ENCODE measurements at regions not wholly inside any gene's neighbourhood (a gene's known extent, or its start where the extent isn't known, plus 50 kb on each side); places are given as distances from the start of the nearest gene placed in this dataset.

GRCh38 chr12:4148418-4149056, 125.0 kb upstream of the CCND2 start:
- H3K4me3 ChIP-seq (ENCODE audit: insufficient read length, low read depth): no peak overlapping the region

GRCh38 chr12:4147031-4147481, 126.5 kb upstream of the CCND2 start:
- no peak for DNase-seq (ENCODE audit: low read depth, low spot score)
- no peaks in the 10 kb centered on the region for H3K36me3 ChIP-seq (ENCODE audit: insufficient read depth, insufficient read length, low read length)
- H3K4me3 ChIP-seq (ENCODE audit: insufficient read length, low read depth): no peak overlapping the region
- no peaks in the 10 kb centered on the region for H3K9me3 ChIP-seq (ENCODE audit: insufficient read depth, low read length)
- H3K4me1 ChIP-seq (ENCODE audit: insufficient read depth, insufficient read length): peaks cover 10% of the 10 kb centered on the region
- TF ChIP-seq SUZ12 (IDR thresholded peaks at IDR 0.05; ENCODE audit: extremely low read depth, insufficient read depth, insufficient read length): no peak
- TF ChIP-seq ZNF274 (IDR thresholded peaks at IDR 0.05; ENCODE audit: low read depth, low read length): no peak
- TF ChIP-seq YY1 (IDR thresholded peaks at IDR 0.05; ENCODE audit: insufficient read depth, insufficient read length): no peak
- H3K9ac ChIP-seq (ENCODE audit: insufficient read length, low read depth): no peak overlapping the region
- no peaks in the 10 kb centered on the region for H3K27me3 ChIP-seq (ENCODE audit: insufficient read depth, insufficient read length)

More at GRCh38 chr12:4148418-4149056, 125.0 kb upstream of the CCND2 start:
- DNase-seq (ENCODE audit: low read depth, low spot score): no peak
- no peak for TF ChIP-seq YY1 (IDR thresholded peaks at IDR 0.05; ENCODE audit: insufficient read depth, insufficient read length)
- no peak for TF ChIP-seq ZNF274 (IDR thresholded peaks at IDR 0.05; ENCODE audit: low read depth, low read length)
- no peak for TF ChIP-seq SUZ12 (IDR thresholded peaks at IDR 0.05; ENCODE audit: extremely low read depth, insufficient read depth, insufficient read length)
- no peaks in the 10 kb centered on the region for H3K9me3 ChIP-seq (ENCODE audit: insufficient read depth, low read length)
- peaks cover 8% of the 10 kb centered on the region for H3K4me1 ChIP-seq (ENCODE audit: insufficient read depth, insufficient read length)
- no peak overlapping the region for H3K9ac ChIP-seq (ENCODE audit: insufficient read length, low read depth)
- H3K27me3 ChIP-seq (ENCODE audit: insufficient read depth, insufficient read length): no peaks in the 10 kb centered on the region
- H3K36me3 ChIP-seq (ENCODE audit: insufficient read depth, insufficient read length, low read length): no peaks in the 10 kb centered on the region

GRCh38 chr12:4145990-4146859, 127.3 kb upstream of the CCND2 start:
- TF ChIP-seq YY1 (IDR thresholded peaks at IDR 0.05; ENCODE audit: insufficient read depth, insufficient read length) (no peak), SUZ12 (IDR thresholded peaks at IDR 0.05; ENCODE audit: extremely low read depth, insufficient read depth, insufficient read length) (no peak), ZNF274 (IDR thresholded peaks at IDR 0.05; ENCODE audit: low read depth, low read length) (no peak)
- no peak for DNase-seq (ENCODE audit: low read depth, low spot score)
- no peak overlapping the region for H3K9ac ChIP-seq (ENCODE audit: insufficient read length, low read depth)
- H3K4me3 ChIP-seq (ENCODE audit: insufficient read length, low read depth): no peak overlapping the region
- H3K9me3 ChIP-seq (ENCODE audit: insufficient read depth, low read length): no peaks in the 10 kb centered on the region
- H3K4me1 ChIP-seq (ENCODE audit: insufficient read depth, insufficient read length): peaks cover 10% of the 10 kb centered on the region
- H3K36me3 ChIP-seq (ENCODE audit: insufficient read depth, insufficient read length, low read length): no peaks in the 10 kb centered on the region
- no peaks in the 10 kb centered on the region for H3K27me3 ChIP-seq (ENCODE audit: insufficient read depth, insufficient read length)

GRCh38 chr12:4144676-4145075, 128.9 kb upstream of the CCND2 start:
- Histone ChIP-seq H3K9me3 (ENCODE audit: insufficient read depth, low read length) (no peaks in the 10 kb centered on the region), H3K27me3 (ENCODE audit: insufficient read depth, insufficient read length) (no peaks in the 10 kb centered on the region), H3K4me3 (ENCODE audit: insufficient read length, low read depth) (no peak overlapping the region), H3K9ac (ENCODE audit: insufficient read length, low read depth) (no peak overlapping the region), H3K4me1 (ENCODE audit: insufficient read depth, insufficient read length) (peaks cover 15% of the 10 kb centered on the region), H3K36me3 (ENCODE audit: insufficient read depth, insufficient read length, low read length) (no peaks in the 10 kb centered on the region)
- TF ChIP-seq SUZ12 (IDR thresholded peaks at IDR 0.05; ENCODE audit: extremely low read depth, insufficient read depth, insufficient read length): no peak
- TF ChIP-seq YY1 (IDR thresholded peaks at IDR 0.05; ENCODE audit: insufficient read depth, insufficient read length): no peak
- TF ChIP-seq ZNF274 (IDR thresholded peaks at IDR 0.05; ENCODE audit: low read depth, low read length): no peak
- no peak for DNase-seq (ENCODE audit: low read depth, low spot score)

- H3K36me3 ChIP-seq (ENCODE audit: insufficient read depth, insufficient read length, low read length): no peaks in the 10 kb centered on the region
- no peak for DNase-seq (ENCODE audit: low read depth, low spot score)
- peaks cover 20% of the 10 kb centered on the region for H3K4me1 ChIP-seq (ENCODE audit: insufficient read depth, insufficient read length)
- H3K27me3 ChIP-seq (ENCODE audit: insufficient read depth, insufficient read length): no peaks in the 10 kb centered on the region
- H3K4me3 ChIP-seq (ENCODE audit: insufficient read length, low read depth): no peak overlapping the region
- no peak for TF ChIP-seq SUZ12 (IDR thresholded peaks at IDR 0.05; ENCODE audit: extremely low read depth, insufficient read depth, insufficient read length)
- no peak for TF ChIP-seq ZNF274 (IDR thresholded peaks at IDR 0.05; ENCODE audit: low read depth, low read length)
- TF ChIP-seq YY1 (IDR thresholded peaks at IDR 0.05; ENCODE audit: insufficient read depth, insufficient read length): no peak
- no peak overlapping the region for H3K9ac ChIP-seq (ENCODE audit: insufficient read length, low read depth)
- H3K9me3 ChIP-seq (ENCODE audit: insufficient read depth, low read length): no peaks in the 10 kb centered on the region
Measured at GRCh38 chr12:4143896-4144295, 129.7 kb upstream of the CCND2 start.

- no peaks in the 10 kb centered on the region for H3K27me3 ChIP-seq (ENCODE audit: insufficient read depth, insufficient read length)
- H3K9ac ChIP-seq (ENCODE audit: insufficient read length, low read depth): no peak overlapping the region
- DNase-seq (ENCODE audit: low read depth, low spot score): no peak
- peaks cover 19% of the 10 kb centered on the region for H3K4me1 ChIP-seq (ENCODE audit: insufficient read depth, insufficient read length)
- H3K9me3 ChIP-seq (ENCODE audit: insufficient read depth, low read length): no peaks in the 10 kb centered on the region
- no peak overlapping the region for H3K4me3 ChIP-seq (ENCODE audit: insufficient read length, low read depth)
- H3K36me3 ChIP-seq (ENCODE audit: insufficient read depth, insufficient read length, low read length): no peaks in the 10 kb centered on the region
- TF ChIP-seq YY1 (IDR thresholded peaks at IDR 0.05; ENCODE audit: insufficient read depth, insufficient read length) (no peak), SUZ12 (IDR thresholded peaks at IDR 0.05; ENCODE audit: extremely low read depth, insufficient read depth, insufficient read length) (no peak), ZNF274 (IDR thresholded peaks at IDR 0.05; ENCODE audit: low read depth, low read length) (no peak)
Measured at GRCh38 chr12:4141348-4142270, 132.0 kb upstream of the CCND2 start.
